NCI-H2171 treated with DMSO at 0.1 percent for 48 hours (cell line): ENCODE measurements at regions not wholly inside any gene's neighbourhood (a gene's known extent, or its start where the extent isn't known, plus 50 kb on each side); places are given as distances from the start of the nearest gene placed in this dataset.

Source experiments
- DNase-seq: peaks from one replicate; lab custom pipeline; 2025; lab: John Stamatoyannopoulos, UW

DNA sequence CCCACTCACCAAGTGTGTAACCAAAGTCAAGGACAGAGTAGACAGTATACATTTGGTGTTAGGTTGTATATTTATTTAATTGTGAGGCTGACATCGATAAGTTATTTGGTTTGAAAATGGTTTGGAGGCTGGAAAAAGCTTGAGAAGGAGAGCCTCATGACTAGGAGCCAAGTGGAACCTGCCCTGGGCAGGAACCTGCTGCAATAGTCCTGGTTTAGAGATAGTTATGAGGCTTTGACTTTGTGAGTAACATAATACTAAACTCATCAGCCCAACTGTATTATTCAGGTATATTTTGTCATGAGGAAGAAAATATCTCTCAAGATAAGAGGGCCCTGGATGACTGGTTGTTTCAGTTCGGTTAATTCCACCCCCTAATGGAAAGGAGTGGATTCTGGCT is 234.3 kb upstream of the CYRIA start:
- DNase-seq: no peak

DNA sequence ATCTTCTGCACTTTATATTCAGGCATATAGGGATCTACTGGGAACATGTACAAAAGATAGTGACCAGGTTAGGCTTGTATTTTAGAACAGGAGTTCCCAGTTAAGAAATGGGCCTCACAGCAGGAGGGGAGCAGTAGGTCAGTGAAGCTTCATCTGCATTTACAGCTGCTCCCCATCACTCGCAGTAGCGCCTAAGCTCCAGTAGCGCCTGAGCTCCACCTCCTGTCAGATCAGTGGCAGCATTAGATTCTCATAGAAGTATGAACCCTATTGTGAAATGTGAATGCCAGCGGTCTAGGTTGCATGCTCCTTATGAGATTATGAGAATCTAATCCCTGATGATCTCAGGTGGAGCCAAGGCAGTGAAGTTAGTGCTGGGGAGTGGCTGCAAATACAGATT is 224.4 kb upstream of the CYRIA start:
- DNase-seq: no peak

DNA sequence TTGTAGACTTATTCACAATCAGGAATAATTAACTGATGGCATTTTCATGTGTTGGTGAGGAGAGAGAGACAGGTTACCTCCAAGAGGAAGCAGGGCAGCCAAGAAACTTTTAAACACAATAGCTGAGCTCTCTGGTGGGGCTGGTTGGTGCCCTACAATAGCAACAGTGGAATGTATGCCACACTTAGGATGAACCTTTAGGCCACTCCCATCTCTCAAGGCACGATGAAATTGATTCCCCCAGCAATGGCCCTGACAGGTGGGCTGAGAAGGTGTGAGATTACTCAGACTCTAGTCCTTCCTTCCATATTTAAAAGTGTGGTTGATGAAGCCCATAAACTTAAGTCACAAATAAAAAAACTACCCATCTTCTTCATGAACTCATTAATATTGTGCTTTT is 219.4 kb upstream of the CYRIA start:
- no peak for DNase-seq

DNA sequence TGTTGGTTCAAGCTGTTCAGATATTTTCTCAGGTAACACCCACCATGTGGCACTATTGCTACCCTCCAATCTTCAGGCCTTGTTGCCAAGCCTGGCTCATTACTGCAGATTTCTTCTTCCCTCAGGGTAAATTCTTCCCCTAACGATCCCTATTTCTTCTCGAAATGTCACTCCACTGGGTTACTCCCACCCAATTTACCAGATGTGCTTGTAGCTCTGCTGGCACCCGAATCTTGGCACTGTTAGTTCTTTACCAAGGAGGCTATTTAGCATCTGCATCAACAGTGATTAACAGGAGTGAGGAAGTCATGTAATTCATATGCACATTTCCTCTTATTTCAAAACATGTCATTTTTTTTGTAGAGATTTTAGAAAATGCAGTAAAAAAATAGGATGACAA is 217.1 kb upstream of the CYRIA start:
- no peak for DNase-seq

DNA sequence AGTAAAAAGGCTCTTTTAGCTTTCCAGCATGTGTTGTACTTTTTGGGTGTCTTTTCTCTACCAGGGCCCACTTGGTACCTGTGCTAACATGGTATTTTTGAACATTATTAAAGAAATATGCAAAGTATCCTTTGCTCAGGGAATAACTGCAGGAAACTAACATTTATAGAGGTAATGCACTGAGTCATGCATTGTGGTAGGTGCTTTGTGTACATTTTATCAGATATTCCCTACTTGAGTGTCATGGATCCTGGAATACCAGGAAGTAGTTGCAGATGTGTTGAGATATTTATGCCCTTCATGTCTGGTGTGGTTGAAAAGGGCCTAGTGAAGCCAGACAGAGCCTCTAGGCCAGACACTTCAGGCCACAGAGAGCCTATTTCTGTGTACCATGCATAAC is 215.5 kb upstream of the CYRIA start:
- no peak for DNase-seq

DNA sequence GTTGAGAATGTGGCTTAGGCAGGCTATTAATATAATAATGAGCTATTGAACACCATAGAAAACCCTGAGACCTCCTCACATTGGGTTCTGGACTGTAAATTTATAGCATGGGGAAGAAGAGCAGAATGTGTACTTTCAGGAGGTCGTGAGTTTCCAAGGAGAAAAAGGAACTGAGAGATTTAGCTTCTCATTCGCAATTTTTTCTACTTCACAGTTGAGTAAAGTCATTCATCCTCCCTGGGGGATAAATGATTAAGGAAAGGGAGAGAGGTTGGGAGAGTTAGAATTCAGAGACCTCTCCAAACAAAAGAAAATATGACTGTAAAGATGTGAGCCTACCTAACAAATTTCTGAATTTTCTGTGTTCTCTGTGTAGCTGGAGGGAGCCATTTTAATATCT is 205.8 kb upstream of the CYRIA start:
- DNase-seq: no peak

DNA sequence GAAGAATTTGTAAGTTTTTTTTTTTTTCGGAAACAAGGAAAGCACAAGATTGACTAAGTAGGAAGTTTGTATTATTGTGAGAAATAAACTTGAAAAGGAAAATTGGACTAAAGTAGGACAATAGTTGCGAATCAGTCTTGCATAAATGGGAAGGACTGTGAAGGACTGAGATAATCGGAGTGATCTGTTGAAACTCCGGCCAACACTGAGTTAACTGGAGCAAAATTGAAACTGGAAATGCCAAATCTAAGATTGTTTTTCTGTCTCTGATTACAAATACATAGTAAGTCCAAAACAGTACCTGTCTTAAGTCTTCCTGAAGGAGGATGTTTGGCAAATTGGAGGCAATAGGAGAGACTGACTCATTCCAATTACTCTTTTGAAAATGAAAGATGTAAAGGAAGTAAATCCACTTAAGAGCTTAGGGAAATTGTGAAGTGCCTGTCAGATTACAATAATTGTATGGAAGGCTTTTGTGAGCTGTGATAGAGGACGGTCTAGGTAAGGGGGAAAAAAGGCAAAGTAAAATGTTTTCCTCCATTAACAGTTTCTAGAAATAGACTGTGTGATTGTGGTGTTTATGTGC is 204.9 kb upstream of the CYRIA start:
- no peak for DNase-seq

DNA sequence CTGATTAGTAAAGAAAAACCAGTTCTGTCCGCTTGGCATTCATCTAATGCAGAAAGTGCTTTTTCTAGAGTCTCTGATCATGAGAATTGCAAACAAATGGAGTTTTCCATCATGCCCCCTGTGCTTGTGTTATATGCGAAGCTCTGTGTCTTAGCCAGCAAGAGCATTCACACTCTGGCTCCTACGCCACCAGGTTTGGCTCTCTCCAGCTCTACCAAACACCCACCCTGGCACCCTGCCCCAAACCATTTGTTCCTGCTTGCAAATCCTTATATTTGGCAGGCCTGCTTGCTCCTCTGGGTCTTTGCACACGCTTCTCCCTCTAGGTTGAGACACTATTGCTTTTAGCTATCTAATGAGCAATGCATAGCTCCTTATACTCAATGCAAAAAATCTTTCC is 204.1 kb upstream of the CYRIA start:
- no peak for DNase-seq

DNA sequence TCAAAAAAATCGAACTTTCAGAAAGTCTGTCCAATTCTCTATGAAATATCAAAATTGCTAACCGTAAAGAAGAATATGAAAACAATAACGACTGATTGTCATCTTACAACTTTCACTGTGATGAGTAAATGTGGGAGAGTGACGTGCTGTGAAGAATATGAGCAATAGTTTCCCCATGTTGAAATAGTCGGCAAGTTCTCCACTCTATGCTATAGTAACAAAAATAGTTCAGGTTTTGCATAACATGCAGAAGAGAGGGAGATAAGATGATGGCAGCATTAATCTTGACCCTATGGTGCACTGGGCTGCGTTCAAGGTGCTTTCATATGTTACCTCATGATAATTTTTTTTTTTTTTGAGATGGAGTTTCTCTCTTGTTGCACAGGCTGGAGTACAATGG is 196.8 kb upstream of the CYRIA start:
- no peak for DNase-seq

DNA sequence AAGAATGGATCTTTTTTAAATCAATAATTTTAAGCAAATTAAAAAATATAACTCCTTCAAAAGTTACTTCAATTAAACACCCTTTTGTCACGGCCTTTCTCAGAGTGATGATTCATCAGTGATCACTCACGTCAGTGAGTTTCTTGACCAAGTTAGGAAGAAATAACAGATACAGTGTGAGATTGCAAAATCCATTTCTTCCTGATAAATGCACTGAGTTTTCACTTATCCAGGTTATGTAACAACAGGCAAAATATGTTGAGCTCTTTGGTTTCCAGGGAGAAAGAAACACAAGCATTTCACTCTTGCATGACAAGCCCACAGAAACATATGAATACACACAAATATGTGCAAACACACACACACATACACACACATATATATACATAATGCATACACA is 195.9 kb upstream of the CYRIA start:
- no peak for DNase-seq

DNA sequence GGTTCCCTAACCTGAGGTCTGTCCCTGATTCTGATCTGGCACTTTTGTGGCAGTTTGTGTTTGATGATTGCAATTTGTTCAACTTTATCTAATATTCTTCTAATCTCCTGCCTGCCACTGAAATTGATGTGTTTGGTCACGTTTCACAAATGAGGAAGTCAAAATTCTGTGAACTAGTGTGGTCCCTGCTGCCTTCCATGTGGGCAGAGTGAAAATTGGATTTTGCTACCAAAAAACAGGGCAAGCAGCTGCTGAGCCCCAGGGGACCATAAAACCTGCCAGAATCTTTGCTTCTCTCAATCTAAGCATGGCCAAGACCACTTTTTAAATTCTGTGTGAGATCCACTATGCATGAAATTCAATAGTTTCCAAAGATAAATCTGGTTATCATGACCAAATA is 195.5 kb upstream of the CYRIA start:
- DNase-seq: no peak

DNA sequence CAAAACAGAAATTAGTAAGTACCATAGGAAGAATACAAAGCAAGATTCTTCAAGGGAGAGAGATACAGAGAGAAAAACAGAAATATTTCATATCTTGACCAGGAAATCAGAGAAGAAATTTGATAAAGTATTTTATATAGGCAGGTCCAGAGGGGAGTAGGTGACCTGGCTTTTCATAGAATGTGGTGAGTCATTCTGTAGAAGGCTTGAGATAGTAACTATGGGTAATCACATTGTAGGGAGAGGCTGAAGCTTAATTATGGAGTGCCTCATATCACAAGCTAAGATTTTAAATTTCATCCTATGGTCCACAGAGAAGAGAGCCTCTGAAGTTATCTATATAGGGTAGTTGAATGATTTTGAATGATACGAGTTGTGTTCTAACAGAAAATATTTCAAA is 195.0 kb upstream of the CYRIA start:
- DNase-seq: no peak

DNA sequence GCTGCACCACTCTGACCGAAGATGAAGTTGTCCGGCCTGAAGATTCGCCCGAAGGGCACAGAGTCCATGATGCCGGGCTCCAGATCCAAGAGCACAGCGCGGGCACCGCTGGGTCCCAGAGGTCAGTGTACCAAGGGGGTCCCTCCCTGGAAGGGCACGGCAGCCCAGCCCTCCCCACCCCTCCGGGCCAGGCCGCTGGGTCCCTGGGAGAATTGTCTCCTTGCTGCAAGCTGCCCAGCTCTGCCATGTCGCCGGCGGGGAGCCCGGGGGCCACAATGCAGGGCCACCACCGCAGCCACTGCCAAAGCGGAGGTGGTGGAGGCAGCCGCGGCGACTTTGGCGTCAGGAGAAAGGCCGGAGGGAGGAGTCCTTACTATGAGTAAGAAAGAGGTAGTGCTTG is 189.5 kb upstream of the CYRIA start:
- no peak for DNase-seq

DNA sequence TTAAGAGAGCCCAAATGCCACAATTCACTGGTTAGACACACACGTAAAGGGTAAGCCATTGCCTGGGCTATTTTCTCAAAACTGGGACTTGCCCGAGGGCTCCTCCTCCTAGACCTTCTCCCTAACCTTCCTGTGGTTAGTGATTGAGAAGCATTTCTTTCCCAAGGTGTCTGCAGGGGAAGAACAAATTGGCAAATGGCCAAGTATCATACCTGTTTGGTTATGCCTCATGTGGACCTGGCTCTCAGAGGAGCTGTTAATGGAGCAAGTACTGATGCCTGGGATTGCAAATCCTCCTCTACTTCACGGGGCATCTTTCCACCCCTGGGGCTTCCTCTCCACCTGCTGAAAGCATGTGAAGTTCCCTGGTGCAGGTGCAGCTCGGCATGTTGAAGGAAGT is 187.5 kb upstream of the CYRIA start:
- DNase-seq: no peak

DNA sequence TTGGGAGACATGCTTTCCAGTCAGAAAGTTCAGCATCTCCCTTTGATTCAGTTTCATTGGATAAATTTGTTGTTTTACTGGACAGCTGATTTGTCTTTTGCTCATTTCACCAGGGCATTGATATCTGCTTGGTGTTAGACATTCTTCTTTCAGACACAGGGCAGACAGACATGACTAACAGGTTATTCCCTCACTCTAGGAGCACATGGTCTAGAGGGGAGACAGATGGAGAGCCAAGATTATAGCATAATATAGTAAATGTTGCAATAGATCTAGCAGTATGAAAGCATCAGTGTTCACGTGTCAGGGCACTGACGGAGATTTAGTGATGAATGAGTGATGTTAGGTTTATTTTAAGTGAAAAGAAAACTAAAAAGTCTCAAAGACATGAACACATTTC is 187.0 kb upstream of the CYRIA start:
- no peak for DNase-seq

DNA sequence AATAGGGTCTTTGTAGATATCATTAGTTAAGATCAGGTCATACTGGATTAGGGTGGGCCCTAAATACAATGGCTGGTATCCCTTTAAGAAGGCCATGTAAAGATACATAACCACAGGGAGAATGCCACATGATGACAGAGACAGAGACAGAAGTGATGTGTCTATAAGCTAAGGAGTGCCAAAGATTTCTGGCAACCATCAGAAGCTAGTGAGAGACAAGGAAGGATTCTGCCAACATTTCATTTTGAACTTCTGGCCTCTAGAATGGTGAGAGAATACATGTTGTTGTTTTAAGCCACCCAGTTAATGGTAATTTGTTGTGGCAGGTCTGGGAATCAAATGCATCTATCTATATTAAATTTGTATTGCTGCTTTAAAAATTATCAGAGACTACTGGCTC is 185.5 kb upstream of the CYRIA start:
- no peak for DNase-seq

DNA sequence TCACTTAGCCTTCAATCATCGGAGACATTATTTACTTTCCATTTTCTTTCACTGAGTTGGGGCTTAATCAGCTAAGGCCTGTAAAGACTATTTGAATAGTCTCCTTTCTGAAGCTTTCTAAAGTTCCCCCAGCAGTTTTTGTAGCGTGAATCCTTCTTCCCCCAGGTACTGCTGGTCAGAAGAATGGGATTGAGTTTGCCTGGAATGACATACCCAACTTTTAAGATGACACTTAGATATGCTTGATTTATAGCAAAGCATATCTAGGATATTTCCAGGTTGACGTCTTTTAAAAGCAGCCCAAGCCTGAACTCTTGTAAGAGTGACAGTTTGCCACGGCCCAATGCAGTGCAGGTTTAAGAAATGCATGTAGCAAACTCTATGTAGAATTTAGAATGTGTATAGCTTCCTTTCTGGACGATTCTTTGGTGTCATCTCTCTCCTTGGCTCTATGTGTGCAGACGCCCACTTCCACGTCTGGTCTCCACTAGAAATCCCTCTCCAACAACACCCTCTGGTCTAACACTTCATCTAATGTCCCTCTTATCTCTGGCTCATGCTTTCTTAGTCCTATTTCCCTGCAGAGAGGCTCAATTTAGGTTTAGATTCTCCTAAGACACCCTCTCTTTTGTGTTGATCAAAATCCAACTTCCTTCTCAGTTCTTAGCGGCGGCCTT is 175.0 kb upstream of the CYRIA start:
- DNase-seq: no peak

DNA sequence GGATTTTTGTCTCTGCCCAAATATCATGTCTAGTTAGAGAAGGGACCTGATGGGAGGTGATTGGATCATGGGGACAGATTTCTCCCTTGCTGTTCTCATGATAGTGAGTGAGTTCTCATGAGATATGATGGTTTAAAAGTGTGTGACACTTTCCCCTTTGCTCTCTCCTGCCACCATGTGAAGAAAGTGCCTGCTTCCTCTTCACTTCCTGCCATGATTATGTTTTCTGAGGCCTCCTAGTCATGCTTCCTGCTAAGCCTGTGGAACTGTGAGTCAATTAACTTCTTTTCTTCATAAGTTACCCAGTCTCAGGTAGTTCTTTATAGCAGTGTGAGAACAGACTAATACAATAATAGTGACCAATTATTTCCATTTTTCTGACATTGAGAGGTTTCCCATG is 167.3 kb upstream of the CYRIA start:
- no peak for DNase-seq

DNA sequence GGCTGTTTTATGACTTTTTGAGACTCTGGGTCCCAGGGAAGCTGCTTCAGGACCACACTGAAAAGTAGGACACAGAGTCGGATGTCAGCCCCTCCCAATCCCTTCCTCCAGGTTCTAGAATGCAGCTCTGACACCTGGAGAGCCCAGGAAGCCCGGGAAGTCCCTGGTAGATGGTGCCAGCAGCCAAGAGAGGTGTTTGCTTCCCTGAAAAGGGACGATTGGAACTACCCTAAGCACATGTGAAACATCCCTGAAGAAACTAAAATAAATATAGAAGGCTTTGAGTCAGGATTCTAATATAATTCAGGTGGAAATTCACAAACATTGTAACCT is 163.2 kb upstream of the CYRIA start:
- DNase-seq: no peak

DNA sequence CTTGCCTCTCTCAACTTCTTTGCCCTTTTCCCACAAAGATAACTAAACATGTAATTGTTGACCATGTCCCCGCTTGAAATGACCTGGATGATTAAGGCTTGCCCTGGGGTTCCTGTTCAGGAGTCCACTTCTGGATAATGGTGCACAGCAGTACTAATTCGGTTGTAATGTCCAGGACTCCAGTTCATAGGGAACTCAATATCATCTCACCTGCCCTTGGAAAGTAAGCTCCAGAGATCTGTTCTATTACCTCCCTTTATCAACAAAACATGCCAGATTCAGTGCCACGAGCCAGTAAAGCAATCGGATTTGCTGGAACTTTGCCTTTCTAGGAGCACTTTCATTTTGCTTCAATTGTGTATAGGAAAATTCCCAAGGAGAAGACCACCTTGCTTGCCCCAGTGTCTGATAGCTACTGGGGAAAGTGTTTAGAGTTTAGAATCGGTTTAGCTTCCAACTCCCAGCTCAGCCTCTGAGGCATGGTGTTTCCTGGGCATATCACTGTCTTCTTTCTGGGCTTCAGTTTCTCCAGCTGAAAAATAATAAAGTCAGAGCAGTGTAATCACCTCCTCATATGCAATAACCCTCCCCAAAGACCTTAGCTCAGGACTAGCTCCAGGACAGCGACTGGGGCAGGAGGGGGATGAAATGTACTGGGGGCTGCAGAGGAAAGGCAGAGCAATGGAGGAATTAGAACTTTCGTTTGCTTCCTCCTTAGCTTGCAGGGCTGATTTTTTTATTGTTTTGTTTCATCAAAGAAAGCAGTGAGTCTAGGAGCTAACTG is 162.6 kb upstream of the CYRIA start:
- DNase-seq: no peak

DNA sequence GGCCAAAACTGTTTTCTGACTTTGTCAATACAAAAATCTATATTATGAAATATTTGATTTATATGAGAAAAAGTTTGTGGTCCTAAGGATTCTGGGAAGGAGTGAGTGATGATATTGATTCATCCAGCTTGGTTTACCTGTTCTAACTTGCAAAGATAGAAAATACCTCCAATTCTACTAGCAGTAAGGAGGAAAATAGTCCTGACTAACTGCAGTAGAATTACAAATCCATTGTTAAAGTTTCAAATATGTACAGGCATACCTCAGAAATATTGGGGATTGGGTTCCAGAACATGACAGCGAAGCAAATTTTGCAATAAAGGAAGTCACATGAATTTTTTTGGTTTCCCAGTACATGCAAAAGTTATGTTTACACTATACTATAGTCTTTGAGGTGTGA is 158.8 kb upstream of the CYRIA start:
- no peak for DNase-seq

DNA sequence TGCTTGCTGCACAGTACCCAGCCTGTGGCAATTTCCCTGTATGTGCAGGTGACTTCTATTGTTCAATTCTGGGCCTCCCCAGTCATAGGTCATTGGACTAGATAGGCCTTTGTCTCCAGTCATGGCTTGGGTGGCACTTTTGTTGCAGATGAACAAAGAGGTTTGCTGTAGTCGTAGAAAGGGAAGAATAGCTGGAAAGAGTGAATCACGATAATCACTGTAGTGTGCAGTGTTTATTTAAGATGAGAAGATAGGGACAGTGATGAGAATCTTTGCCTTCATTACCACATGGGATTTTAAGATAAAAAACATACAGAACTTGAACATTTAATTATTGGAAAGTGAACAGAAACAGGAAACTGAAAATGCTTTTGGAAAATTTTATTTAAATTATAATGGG is 156.1 kb upstream of the CYRIA start:
- DNase-seq: no peak

DNA sequence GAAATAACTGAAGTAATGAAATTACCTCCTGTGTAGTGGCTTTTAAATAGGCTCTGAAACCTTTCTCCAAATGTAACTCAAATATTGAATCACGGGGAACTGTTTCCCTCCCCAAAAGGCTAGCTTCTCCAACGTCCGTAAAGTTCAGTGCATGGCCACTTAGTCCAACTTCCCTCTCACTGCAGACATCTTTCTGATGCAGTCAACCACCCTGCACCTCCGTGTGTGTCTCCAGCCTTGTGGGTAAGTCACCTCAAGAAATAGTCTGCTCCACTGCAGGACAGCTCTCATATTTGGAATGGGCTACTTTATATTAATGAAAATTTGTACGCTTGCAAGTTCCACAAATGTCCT is 152.5 kb upstream of the CYRIA start:
- no peak for DNase-seq
